ENCODE measurements at regions not wholly inside any gene's neighbourhood (a gene's known extent, or its start where the extent isn't known, plus 50 kb on each side); places are given as distances from the start of the nearest gene placed in this dataset.
"Not testable (repeated sequence)": the region's sequence is repeated elsewhere in the genome, so short reads cannot be mapped to it uniquely, and the experiment has no call there.

- Mint-ChIP-seq H3K27me3 (no peaks in the 10 kb centered on the region), H3K4me3 (no peak overlapping the region), H3K4me1 (ENCODE audit: low read depth) (no peaks in the 10 kb centered on the region), H3K9me3 (peaks cover 3% of the 10 kb centered on the region), H3K27ac (no peak overlapping the region), H3K36me3 (ENCODE audit: low read depth) (no peaks in the 10 kb centered on the region)
Observed at GRCh38 chr9:82052081-82052480, 63.5 kb downstream of the SPATA31D1 start.

GRCh38 chr9:82054264-82055015 is 65.9 kb downstream of the SPATA31D1 start:
- H3K4me1 Mint-ChIP-seq (ENCODE audit: low read depth) = no peaks in the 10 kb centered on the region
- H3K36me3 Mint-ChIP-seq (ENCODE audit: low read depth) = no peaks in the 10 kb centered on the region
- H3K4me3 Mint-ChIP-seq = no peak overlapping the region
- no peaks in the 10 kb centered on the region for H3K27me3 Mint-ChIP-seq
- H3K27ac Mint-ChIP-seq = no peak overlapping the region
- peaks cover 3% of the 10 kb centered on the region for H3K9me3 Mint-ChIP-seq

- Mint-ChIP-seq H3K27me3 (no peaks in the 10 kb centered on the region), H3K9me3 (peaks cover 3% of the 10 kb centered on the region), H3K27ac (no peak overlapping the region), H3K36me3 (ENCODE audit: low read depth) (no peaks in the 10 kb centered on the region), H3K4me3 (no peak overlapping the region), H3K4me1 (ENCODE audit: low read depth) (no peaks in the 10 kb centered on the region)
Observed at GRCh38 chr9:82057805-82058204, 69.2 kb downstream of the SPATA31D1 start.

GRCh38 chr9:82061801-82062200 is 73.2 kb downstream of the SPATA31D1 start:
- H3K4me3 Mint-ChIP-seq; H3K27ac Mint-ChIP-seq; H3K4me1 Mint-ChIP-seq (ENCODE audit: low read depth); H3K9me3 Mint-ChIP-seq; H3K27me3 Mint-ChIP-seq; H3K36me3 Mint-ChIP-seq (ENCODE audit: low read depth): not testable (repeated sequence)

GRCh38 chr9:82062245-82062644 is 73.7 kb downstream of the SPATA31D1 start:
- no peak overlapping the region for H3K27ac Mint-ChIP-seq

GRCh38 chr9:82073551-82074543 is 85.3 kb downstream of the SPATA31D1 start:
- H3K9me3 Mint-ChIP-seq = no peaks in the 10 kb centered on the region
- no peak overlapping the region for H3K4me3 Mint-ChIP-seq
- no peaks in the 10 kb centered on the region for H3K27me3 Mint-ChIP-seq
- H3K4me1 Mint-ChIP-seq (ENCODE audit: low read depth) = no peaks in the 10 kb centered on the region
- H3K27ac Mint-ChIP-seq = no peak overlapping the region
- no peaks in the 10 kb centered on the region for H3K36me3 Mint-ChIP-seq (ENCODE audit: low read depth)

More at GRCh38 chr9:82062245-82062644, 73.7 kb downstream of the SPATA31D1 start:
- Mint-ChIP-seq H3K36me3 (ENCODE audit: low read depth) (no peaks in the 10 kb centered on the region), H3K27me3 (no peaks in the 10 kb centered on the region), H3K4me3 (no peak overlapping the region), H3K4me1 (ENCODE audit: low read depth) (no peaks in the 10 kb centered on the region), H3K9me3 (no peaks in the 10 kb centered on the region)

- Mint-ChIP-seq H3K27ac (no peak overlapping the region), H3K36me3 (ENCODE audit: low read depth) (no peaks in the 10 kb centered on the region), H3K27me3 (no peaks in the 10 kb centered on the region), H3K9me3 (no peaks in the 10 kb centered on the region), H3K4me1 (ENCODE audit: low read depth) (no peaks in the 10 kb centered on the region), H3K4me3 (no peak overlapping the region)
Observed at GRCh38 chr9:82080265-82080664, 91.7 kb downstream of the SPATA31D1 start.

GRCh38 chr9:82081496-82081895 is 92.9 kb downstream of the SPATA31D1 start:
- Mint-ChIP-seq H3K27me3 (no peaks in the 10 kb centered on the region), H3K36me3 (ENCODE audit: low read depth) (no peaks in the 10 kb centered on the region), H3K9me3 (no peaks in the 10 kb centered on the region), H3K4me1 (ENCODE audit: low read depth) (no peaks in the 10 kb centered on the region), H3K27ac (no peak overlapping the region), H3K4me3 (no peak overlapping the region)

- H3K4me3 Mint-ChIP-seq = no peak overlapping the region
- H3K4me1 Mint-ChIP-seq (ENCODE audit: low read depth) = no peaks in the 10 kb centered on the region
- no peak overlapping the region for H3K27ac Mint-ChIP-seq
- H3K9me3 Mint-ChIP-seq = peaks cover under 1% of the 10 kb centered on the region
- no peaks in the 10 kb centered on the region for H3K27me3 Mint-ChIP-seq
- H3K36me3 Mint-ChIP-seq (ENCODE audit: low read depth) = no peaks in the 10 kb centered on the region
Observed at GRCh38 chr9:82082563-82082962, 94.0 kb downstream of the SPATA31D1 start.

GRCh38 chr9:82088591-82088990 is 100.0 kb downstream of the SPATA31D1 start:
- Mint-ChIP-seq H3K27ac (no peak overlapping the region), H3K36me3 (ENCODE audit: low read depth) (no peaks in the 10 kb centered on the region), H3K4me3 (no peak overlapping the region), H3K27me3 (no peaks in the 10 kb centered on the region), H3K9me3 (peaks cover 4% of the 10 kb centered on the region), H3K4me1 (ENCODE audit: low read depth) (peaks cover 13% of the 10 kb centered on the region)

- H3K27me3 Mint-ChIP-seq = no peaks in the 10 kb centered on the region
- H3K36me3 Mint-ChIP-seq (ENCODE audit: low read depth) = no peaks in the 10 kb centered on the region
- no peak overlapping the region for H3K4me3 Mint-ChIP-seq
- H3K9me3 Mint-ChIP-seq = peaks cover 6% of the 10 kb centered on the region
- peaks cover 13% of the 10 kb centered on the region for H3K4me1 Mint-ChIP-seq (ENCODE audit: low read depth)
- H3K27ac Mint-ChIP-seq = no peak overlapping the region
Observed at GRCh38 chr9:82090046-82090445, 101.5 kb downstream of the SPATA31D1 start.

GRCh38 chr9:82091100-82091499 is 102.5 kb downstream of the SPATA31D1 start:
- Mint-ChIP-seq H3K4me1 (ENCODE audit: low read depth) (peaks cover 13% of the 10 kb centered on the region), H3K27me3 (no peaks in the 10 kb centered on the region), H3K36me3 (ENCODE audit: low read depth) (no peaks in the 10 kb centered on the region), H3K9me3 (peaks cover 10% of the 10 kb centered on the region), H3K27ac (no peak overlapping the region), H3K4me3 (no peak overlapping the region)

GRCh38 chr9:82091610-82092009 is 103.0 kb downstream of the SPATA31D1 start:
- Mint-ChIP-seq H3K27ac (peak overlapping the region; percentile 47), H3K4me1 (ENCODE audit: low read depth) (peaks cover 13% of the 10 kb centered on the region), H3K9me3 (peaks cover 10% of the 10 kb centered on the region), H3K4me3 (no peak overlapping the region), H3K36me3 (ENCODE audit: low read depth) (no peaks in the 10 kb centered on the region), H3K27me3 (no peaks in the 10 kb centered on the region)

GRCh38 chr9:82101475-82101874 is 112.9 kb downstream of the SPATA31D1 start:
- Mint-ChIP-seq H3K4me3 (no peak overlapping the region), H3K36me3 (ENCODE audit: low read depth) (no peaks in the 10 kb centered on the region), H3K9me3 (peaks cover 13% of the 10 kb centered on the region), H3K27me3 (no peaks in the 10 kb centered on the region), H3K4me1 (ENCODE audit: low read depth) (no peaks in the 10 kb centered on the region), H3K27ac (no peak overlapping the region)

- H3K36me3 Mint-ChIP-seq (ENCODE audit: low read depth) = no peaks in the 10 kb centered on the region
- H3K27ac Mint-ChIP-seq = no peak overlapping the region
- no peaks in the 10 kb centered on the region for H3K27me3 Mint-ChIP-seq
- H3K9me3 Mint-ChIP-seq = peaks cover 6% of the 10 kb centered on the region
- no peak overlapping the region for H3K4me3 Mint-ChIP-seq
- no peaks in the 10 kb centered on the region for H3K4me1 Mint-ChIP-seq (ENCODE audit: low read depth)
Observed at GRCh38 chr9:82104252-82104651, 115.7 kb downstream of the SPATA31D1 start.
